H1 (cell line): ENCODE measurements at regions not wholly inside any gene's neighbourhood (a gene's known extent, or its start where the extent isn't known, plus 50 kb on each side); places are given as distances from the start of the nearest gene placed in this dataset.

Experiments
- CTCF ChIA-PET: fragments of 300-600 bp; sonication (Branson Sonifier 250); formaldehyde crosslinking; loops from one replicate; lab custom pipeline; 2021; ENCODE audit not compliant: partially characterized antibody; lab: Charles Lee
- POLR2A ChIA-PET: fragments of 300-600 bp; sonication (Branson Sonifier 250); formaldehyde crosslinking; loops from one replicate; lab custom pipeline; 2021; ENCODE audit warnings: inconsistent platforms; ENCODE audit not compliant: partially characterized antibody; lab: Charles Lee
- DNase-seq, 2 experiments: peaks; one replicate each; pipeline versions ENCODE4 v3.0.0 to v3.0.0-alpha.2; 2010 to 2022; ENCODE audit warnings: low spot score in 2 of 2, low read depth in 1 of 2, mixed read lengths in 1 of 2
- FAIRE-seq: peaks from 2 replicates; lab custom pipeline; 2011; peaks lifted over from hg19 to GRCh38; lab: Jason Lieb, UNC
- H2AFZ ChIP-seq: 2 replicates; pipeline ENCODE4 v1.8.1; 2012; ENCODE audit warnings: low read length, inconsistent platforms
- H2AK5ac ChIP-seq: 2 replicates; pipeline ENCODE4 v1.6.1; 2013; ENCODE audit warnings: low read depth, low read length
- H2BK120ac ChIP-seq: replicated peaks from 2 replicates; pipeline ENCODE3; 2013; ENCODE audit warnings: low read depth, low read length, inconsistent platforms
- H2BK12ac ChIP-seq: 2 replicates; pipeline ENCODE4 v1.6.1; 2013; ENCODE audit warnings: low read depth, low read length
- H2BK15ac ChIP-seq: 2 replicates; pipeline ENCODE4 v1.6.1; 2013; ENCODE audit warnings: low read length
- H2BK20ac ChIP-seq: 2 replicates; pipeline ENCODE4 v1.6.1; 2013; ENCODE audit warnings: low read length
- H2BK5ac ChIP-seq: 2 replicates; pipeline ENCODE4 v1.6.1; 2013; ENCODE audit warnings: low read depth, low read length
- H3K14ac ChIP-seq: 2 replicates; pipeline ENCODE4 v1.6.1; 2013; ENCODE audit warnings: inconsistent platforms; ENCODE audit not compliant: insufficient read length
- H3K18ac ChIP-seq: 2 replicates; pipeline ENCODE4 v1.6.1; 2013; ENCODE audit warnings: low read length; ENCODE audit errors: extremely low read depth
- H3K23ac ChIP-seq: 2 replicates; pipeline ENCODE4 v1.6.1; 2013; ENCODE audit warnings: inconsistent platforms; ENCODE audit not compliant: insufficient read length
- H3K23me2 ChIP-seq: 2 replicates; pipeline ENCODE4 v1.6.1; 2013; ENCODE audit warnings: low read depth, low read length
- H3K27ac ChIP-seq: 2 replicates; pipeline ENCODE4 v1.6.1; 2011; ENCODE audit warnings: low read depth, low read length, inconsistent platforms
- H3K27me3 ChIP-seq, 4 experiments: replicated peaks in 1 of 4; 1 replicate in 1 of 4; 2 replicates in 3 of 4; pipeline versions ENCODE4 v1.6.1 to v1.8.1; 2011 to 2013; ENCODE audit warnings: low read length in 3 of 4, mild to moderate bottlenecking in 3 of 4, inconsistent platforms in 2 of 4, mixed read lengths in 2 of 4, moderate library complexity in 1 of 4; ENCODE audit not compliant: control insufficient read depth in 3 of 4, insufficient read depth in 3 of 4; ENCODE audit errors: extremely low read depth in 1 of 4
- H3K36me3 ChIP-seq, 4 experiments: 2 replicates each; pipeline versions ENCODE4 v1.6.1 to v1.8.1; 2011 to 2013; ENCODE audit warnings: mild to moderate bottlenecking in 4 of 4, low read length in 3 of 4, moderate library complexity in 2 of 4, control low read depth in 1 of 4, inconsistent platforms in 1 of 4; ENCODE audit not compliant: insufficient read depth in 4 of 4, control insufficient read depth in 2 of 4
- H3K4ac ChIP-seq: replicated peaks from 2 replicates; pipeline ENCODE3; 2013; ENCODE audit warnings: low read length, low read depth, mixed read lengths, inconsistent platforms; ENCODE audit not compliant: insufficient read length
- H3K4me1 ChIP-seq, 4 experiments: replicated peaks in 1 of 4; 1 replicate in 1 of 4; 2 replicates in 3 of 4; pipeline versions ENCODE4 v1.6.1 to v1.8.1; 2011 to 2013; ENCODE audit warnings: low read length in 3 of 4, inconsistent platforms in 2 of 4, mixed read lengths in 1 of 4; ENCODE audit not compliant: insufficient read depth in 4 of 4, control insufficient read depth in 3 of 4
- H3K4me2 ChIP-seq, 2 experiments: 2 replicates each; pipeline versions ENCODE4 v1.6.1 to v1.8.1; 2011 to 2013; ENCODE audit warnings: low read depth in 2 of 2, low read length in 2 of 2, control low read depth in 1 of 2, inconsistent platforms in 1 of 2, mild to moderate bottlenecking in 1 of 2; ENCODE audit not compliant: insufficient read depth in 1 of 2
- H3K4me3 ChIP-seq, 4 experiments: fragments of 200-600, 300-600 bp in 1 of 4; sonication (generic), shearing (Covaris generic), sonication (Bioruptor Twin) in 1 of 4; 2 replicates each; pipeline versions ENCODE4 v1.5.1 to v1.8.1; 2011 to 2016; ENCODE audit warnings: low read length in 4 of 4, low read depth in 3 of 4, control low read depth in 2 of 4, inconsistent platforms in 2 of 4, mild to moderate bottlenecking in 2 of 4, mixed read lengths in 1 of 4, moderate library complexity in 1 of 4; ENCODE audit not compliant: insufficient read depth in 2 of 4; ENCODE audit errors: extremely low read depth in 1 of 4
- H3K56ac ChIP-seq: replicated peaks from 2 replicates; pipeline ENCODE3; 2013; ENCODE audit warnings: low read depth, mild to moderate bottlenecking, mixed read lengths, low read length, inconsistent platforms; ENCODE audit not compliant: insufficient read length
- H3K79me1 ChIP-seq: 2 replicates; pipeline ENCODE4 v1.6.1; 2013; ENCODE audit warnings: low read depth, low read length, control low read depth
- H3K79me2 ChIP-seq, 2 experiments: 2 replicates each; pipeline versions ENCODE4 v1.6.1 to v1.8.1; 2012 to 2013; ENCODE audit warnings: low read length in 2 of 2, mild to moderate bottlenecking in 2 of 2, inconsistent platforms in 1 of 2; ENCODE audit not compliant: insufficient read depth in 2 of 2, control insufficient read depth in 1 of 2
- H3K9ac ChIP-seq, 4 experiments: replicated peaks in 1 of 4; 1 replicate in 1 of 4; 2 replicates in 3 of 4; pipeline versions ENCODE4 v1.6.1 to v1.8.1; 2011 to 2013; ENCODE audit warnings: low read depth in 3 of 4, low read length in 3 of 4, control low read depth in 2 of 4, mild to moderate bottlenecking in 2 of 4, moderate library complexity in 2 of 4, inconsistent platforms in 1 of 4; ENCODE audit errors: extremely low read depth in 1 of 4
- H3K9me3 ChIP-seq, 2 experiments: 2 replicates each; pipeline versions ENCODE4 v1.6.1 to v1.8.1; 2012 to 2013; ENCODE audit warnings: mild to moderate bottlenecking in 2 of 2, moderate library complexity in 2 of 2, control low read depth in 1 of 2, inconsistent platforms in 1 of 2, low read depth in 1 of 2, low read length in 1 of 2, mixed read lengths in 1 of 2; ENCODE audit not compliant: insufficient read depth in 2 of 2
- H4K20me1 ChIP-seq, 2 experiments: replicated peaks in 1 of 2; 2 replicates each; pipeline versions ENCODE3 to v1.8.1; 2011 to 2013; ENCODE audit warnings: inconsistent platforms in 2 of 2, low read length in 2 of 2, mild to moderate bottlenecking in 1 of 2; ENCODE audit not compliant: insufficient read depth in 2 of 2, control insufficient read depth in 1 of 2
- H4K5ac ChIP-seq: 2 replicates; pipeline ENCODE4 v1.6.1; 2013; ENCODE audit warnings: low read length, low read depth, mixed read lengths, inconsistent platforms; ENCODE audit not compliant: insufficient read length
- H4K8ac ChIP-seq: 2 replicates; pipeline ENCODE4 v1.8.0; 2013; ENCODE audit warnings: mild to moderate bottlenecking, moderate library complexity, low read length, inconsistent platforms; ENCODE audit not compliant: insufficient read depth; ENCODE audit errors: extremely low read depth
- H4K91ac ChIP-seq: replicated peaks from 2 replicates; pipeline ENCODE3; 2013; ENCODE audit warnings: low read length, mixed read lengths, inconsistent platforms; ENCODE audit not compliant: insufficient read length
- CHD2 ChIP-seq: IDR thresholded peaks from 2 replicates; pipeline ENCODE4 v1.6.1; 2012; ENCODE audit warnings: low read length, improper control_type of control experiment
- CTBP2 ChIP-seq: IDR thresholded peaks from 2 replicates; pipeline ENCODE4 v1.7.0; 2011; ENCODE audit warnings: borderline replicate concordance, mild to moderate bottlenecking, moderate library complexity, mixed read lengths, low read length; ENCODE audit not compliant: insufficient read depth, insufficient read length
- E2F6 ChIP-seq: IDR thresholded peaks from 2 replicates; pipeline ENCODE4 v1.6.1; 2012; ENCODE audit warnings: inconsistent platforms
- POLR2A ChIP-seq, 2 experiments: IDR thresholded peaks; 1 replicate in 1 of 2; 2 replicates in 1 of 2; pipeline ENCODE4 v1.6.1; 2011; ENCODE audit warnings: low read depth in 2 of 2, low read length in 2 of 2, mild to moderate bottlenecking in 2 of 2; ENCODE audit errors: control extremely low read depth in 1 of 2
- SIRT6 ChIP-seq: IDR thresholded peaks from one replicate; pipeline ENCODE4 v1.7.1; 2012; ENCODE audit warnings: low read length, inconsistent platforms
- SUZ12 ChIP-seq: fragments of 200-600 bp; sonication (generic); IDR thresholded peaks from 2 replicates; pipeline ENCODE4 v1.6.1; 2012; ENCODE audit warnings: mild to moderate bottlenecking, inconsistent platforms, low read length, moderate library complexity, mixed read lengths
- TAF1 ChIP-seq: IDR thresholded peaks from 2 replicates; pipeline ENCODE4 v1.6.1; 2011; ENCODE audit warnings: mild to moderate bottlenecking, low read depth, low read length
- WGBS, 2 experiments: shearing (Covaris generic) in 1 of 2; methylation state at CpG; one replicate each; pipeline versions ENCODE4 v1.1.6 to v1.1.7; 2013 to 2015; ENCODE audit warnings: low lambda C conversion rate in 2 of 2, mixed read lengths in 2 of 2, inconsistent platforms in 1 of 2, low coverage in 1 of 2, missing lambda C conversion rate in 1 of 2; ENCODE audit not compliant: insufficient replicate concordance in 2 of 2, insufficient coverage in 1 of 2, insufficient read length in 1 of 2; ENCODE audit errors: extremely low coverage in 1 of 2, missing lambda C conversion rate in 1 of 2; 5-methylcytosine and 5-hydroxymethylcytosine counted together

DNA sequence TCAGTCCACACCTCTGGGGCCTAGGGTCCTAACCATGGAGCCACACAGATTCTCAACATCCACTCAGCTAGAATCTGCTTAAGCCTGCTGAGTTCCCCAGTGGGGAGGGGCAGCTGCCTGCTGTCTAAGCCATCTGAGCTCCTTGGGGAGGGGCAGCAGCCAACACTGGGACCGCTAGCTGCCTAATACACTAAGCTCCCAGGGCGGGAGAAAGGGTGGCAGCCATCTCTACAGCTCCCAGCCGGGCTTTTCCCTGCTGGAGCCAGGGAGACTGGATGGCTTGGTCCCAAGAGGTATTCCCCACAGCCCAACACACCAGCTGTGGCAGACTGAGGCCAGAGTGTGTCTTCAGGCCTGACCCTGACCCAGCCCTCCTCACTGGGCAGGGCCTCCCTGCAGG, 217.3 kb upstream of the TMEM45B start:
- no peaks in the 10 kb centered on the region for H3K23me2 ChIP-seq
- CTCF ChIA-PET, result no interaction called here
- H3K4me2 ChIP-seq, result no peak overlapping the region
- H4K5ac ChIP-seq, result no peak overlapping the region
- no peak overlapping the region for H2BK5ac ChIP-seq
- H3K36me3 ChIP-seq, result no peaks in the 10 kb centered on the region
- no peak overlapping the region for H3K4ac ChIP-seq
- no peak overlapping the region for H4K8ac ChIP-seq
- peaks cover 0 to 2% (median 0%) of the 10 kb centered on the region in 4 experiments; a peak in 1 of 7 replicates for H3K4me1 ChIP-seq
- no peak for TF ChIP-seq CTBP2
- no peak for TF ChIP-seq POLR2A (IDR thresholded peaks at IDR 0.05; ENCODE audit: control extremely low read depth in 1 of 2, low read depth in 2 of 2, low read length in 2 of 2)
- TF ChIP-seq SUZ12, result no peak
- TF ChIP-seq CHD2, result no peak
- no peak for TF ChIP-seq E2F6
- TF ChIP-seq TAF1, result no peak
- TF ChIP-seq SIRT6, result no peak
- H4K20me1 ChIP-seq, result no peaks in the 10 kb centered on the region
- no peak overlapping the region for H2BK15ac ChIP-seq
- H3K27me3 ChIP-seq, result no peaks in the 10 kb centered on the region
- FAIRE-seq (no peak), DNase-seq (no peak)
- H3K14ac ChIP-seq, result no peak overlapping the region
- H3K79me2 ChIP-seq, result no peaks in the 10 kb centered on the region
- no peaks in the 10 kb centered on the region for H3K79me1 ChIP-seq
- H3K27ac ChIP-seq, result no peak overlapping the region
- no peak overlapping the region for H3K9ac ChIP-seq
- H3K56ac ChIP-seq, result no peak overlapping the region
- POLR2A ChIA-PET, result no interaction called here
- H2BK20ac ChIP-seq, result no peak overlapping the region
- no peak overlapping the region for H3K4me3 ChIP-seq
- no peak overlapping the region for H4K91ac ChIP-seq
- no peak overlapping the region for H3K18ac ChIP-seq
- no peak overlapping the region for H2AFZ ChIP-seq
- no peak overlapping the region for H2AK5ac ChIP-seq
- H3K9me3 ChIP-seq, result no peaks in the 10 kb centered on the region
- no peak overlapping the region for H2BK12ac ChIP-seq
- H2BK120ac ChIP-seq, result no peak overlapping the region
- H3K23ac ChIP-seq, result no peak overlapping the region
- WGBS, 2 experiments, result 90% methylated on average over 3 of the region's 3 CpGs; no CpG with 5 or more reads in 1 of the 2 experiments
